ENCODE measurements at regions not wholly inside any gene's neighbourhood (a gene's known extent, or its start where the extent isn't known, plus 50 kb on each side); places are given as distances from the start of the nearest gene placed in this dataset.
A peak's percentile ranks its signal among the peaks of the same experiment; 100 is the strongest.

- no peaks in the 10 kb centered on the region for H3K36me3 ChIP-seq
- no peak for DNase-seq
- intact Hi-C loops (cut with micrococcal nuclease) = no loop called here
Observed at GRCh38 chr15:96079882-96080281, 250.6 kb upstream of the NR2F2 start.

GRCh38 chr15:96086164-96086563, 244.3 kb upstream of the NR2F2 start:
- Histone ChIP-seq H3K9me3 (replicated peaks) (peaks cover 6% of the 10 kb centered on the region), H3K4me1 (no peaks in the 10 kb centered on the region), H3K36me3 (no peaks in the 10 kb centered on the region), H3K27me3 (ENCODE audit: low read depth) (no peaks in the 10 kb centered on the region), H3K4me3 (no peak overlapping the region), H3K27ac (replicated peaks) (no peak overlapping the region)
- intact Hi-C loops (cut with micrococcal nuclease) = no loop called here
- no peak for DNase-seq
- TF ChIP-seq CTCF (IDR thresholded peaks at IDR 0.05; ENCODE audit: borderline replicate concordance) = no peak

More at GRCh38 chr15:96079882-96080281, 250.6 kb upstream of the NR2F2 start:
- H3K27ac ChIP-seq (replicated peaks) = no peak overlapping the region
- H3K4me1 ChIP-seq = no peaks in the 10 kb centered on the region
- no peaks in the 10 kb centered on the region for H3K27me3 ChIP-seq (ENCODE audit: low read depth)
- H3K9me3 ChIP-seq (replicated peaks) = peaks cover 6% of the 10 kb centered on the region
- H3K4me3 ChIP-seq = no peak overlapping the region
- no peak for TF ChIP-seq CTCF (IDR thresholded peaks at IDR 0.05; ENCODE audit: borderline replicate concordance)

- Histone ChIP-seq H3K9me3 (replicated peaks) (no peaks in the 10 kb centered on the region), H3K4me1 (no peaks in the 10 kb centered on the region), H3K27me3 (ENCODE audit: low read depth) (no peaks in the 10 kb centered on the region), H3K27ac (replicated peaks) (peak overlapping the region; percentile 20), H3K36me3 (no peaks in the 10 kb centered on the region), H3K4me3 (no peak overlapping the region)
- intact Hi-C loops (cut with micrococcal nuclease) = no loop called here
- DNase-seq = no peak
- TF ChIP-seq CTCF (IDR thresholded peaks at IDR 0.05; ENCODE audit: borderline replicate concordance) = no peak
Observed at GRCh38 chr15:96087180-96087884, 243.2 kb upstream of the NR2F2 start.

- no peak for DNase-seq
- H3K27me3 ChIP-seq (ENCODE audit: low read depth) = no peaks in the 10 kb centered on the region
- H3K36me3 ChIP-seq = no peaks in the 10 kb centered on the region
- TF ChIP-seq CTCF (IDR thresholded peaks at IDR 0.05; ENCODE audit: borderline replicate concordance) = no peak
- peak overlapping the region; percentile 21 for H3K27ac ChIP-seq (replicated peaks)
- no peak overlapping the region for H3K4me3 ChIP-seq
- H3K4me1 ChIP-seq = no peaks in the 10 kb centered on the region
- intact Hi-C loops (cut with micrococcal nuclease) = no loop called here
- no peaks in the 10 kb centered on the region for H3K9me3 ChIP-seq (replicated peaks)
Observed at GRCh38 chr15:96088650-96089049, 241.8 kb upstream of the NR2F2 start.

GRCh38 chr15:96089405-96090058, 241.0 kb upstream of the NR2F2 start:
- no peak overlapping the region for H3K27ac ChIP-seq (replicated peaks)
- no peaks in the 10 kb centered on the region for H3K36me3 ChIP-seq
- no peak for TF ChIP-seq CTCF (IDR thresholded peaks at IDR 0.05; ENCODE audit: borderline replicate concordance)
- no peaks in the 10 kb centered on the region for H3K4me1 ChIP-seq
- no peak overlapping the region for H3K4me3 ChIP-seq
- no peaks in the 10 kb centered on the region for H3K27me3 ChIP-seq (ENCODE audit: low read depth)
- intact Hi-C loops (cut with micrococcal nuclease) = no loop called here
- no peak for DNase-seq
- H3K9me3 ChIP-seq (replicated peaks) = no peaks in the 10 kb centered on the region

Data from left ventricle myocardium inferior (tissue), 1 donor.